ENCODE measurements at regions not wholly inside any gene's neighbourhood (a gene's known extent, or its start where the extent isn't known, plus 50 kb on each side); places are given as distances from the start of the nearest gene placed in this dataset.
"Not testable (repeated sequence)": the region's sequence is repeated elsewhere in the genome, so short reads cannot be mapped to it uniquely, and the experiment has no call there.

GRCh38 chr13:18624061-18624460 lies 557.6 kb downstream of the TUBA3C start:
- not testable (repeated sequence) for DNase-seq

- not testable (repeated sequence) for DNase-seq
These were observed 563.2 kb downstream of the TUBA3C start for GRCh38 chr13:18618442-18618841.

DNA sequence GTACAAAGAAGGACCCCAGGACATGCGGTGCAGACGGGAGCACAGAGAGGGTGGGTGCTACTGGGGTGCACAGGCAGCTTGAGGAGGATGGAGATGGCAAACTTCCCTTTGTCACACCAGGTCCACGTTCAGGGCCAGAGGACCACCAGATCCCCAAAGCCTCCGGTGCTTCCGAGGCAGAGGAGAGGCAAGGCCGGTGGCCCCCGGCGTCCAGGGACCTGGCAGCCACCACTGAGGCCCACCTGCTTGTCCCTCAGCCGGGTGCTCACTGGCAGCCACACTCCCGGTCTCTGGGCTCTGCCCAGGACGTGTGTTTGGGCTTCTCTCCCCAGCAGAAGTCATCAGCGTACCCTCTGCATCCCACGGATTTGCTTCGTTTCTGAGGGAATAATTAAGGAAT lies 571.1 kb downstream of the TUBA3C start:
- DNase-seq, result not testable (repeated sequence)

- DNase-seq, result not testable (repeated sequence)
These were observed 572.3 kb downstream of the TUBA3C start for GRCh38 chr13:18609371-18609770.

GRCh38 chr13:18608851-18609250 lies 572.8 kb downstream of the TUBA3C start:
- DNase-seq, result not testable (repeated sequence)

GRCh38 chr13:18600366-18600765 lies 581.3 kb downstream of the TUBA3C start:
- not testable (repeated sequence) for DNase-seq

GRCh38 chr13:18599791-18600211 lies 581.8 kb downstream of the TUBA3C start:
- not testable (repeated sequence) for DNase-seq

DNA sequence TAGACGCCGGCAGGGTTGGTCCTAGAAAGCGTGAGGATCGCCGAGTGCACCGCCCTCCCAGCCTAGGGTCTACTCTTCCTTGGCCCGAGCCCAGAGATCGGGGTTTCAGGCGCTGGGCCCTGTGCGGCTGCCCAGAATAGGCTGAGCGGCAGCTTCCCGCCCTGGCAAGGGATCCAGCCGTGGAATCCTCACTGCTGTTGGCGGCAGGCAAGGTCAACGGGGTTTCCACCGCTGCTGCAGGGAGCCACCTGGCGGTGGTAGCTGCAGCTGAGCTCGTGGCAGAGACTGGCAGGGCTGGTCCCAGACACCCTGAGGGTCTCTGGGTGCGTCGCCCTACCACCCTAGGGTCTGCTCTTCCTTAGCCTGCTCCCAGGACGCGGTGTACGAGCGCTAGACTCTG lies 583.1 kb downstream of the TUBA3C start:
- DNase-seq, result not testable (repeated sequence)

- not testable (repeated sequence) for DNase-seq
These were observed 583.7 kb downstream of the TUBA3C start for GRCh38 chr13:18597940-18598339.

GRCh38 chr13:18577103-18577502 lies 604.5 kb downstream of the TUBA3C start:
- not testable (repeated sequence) for DNase-seq

DNA sequence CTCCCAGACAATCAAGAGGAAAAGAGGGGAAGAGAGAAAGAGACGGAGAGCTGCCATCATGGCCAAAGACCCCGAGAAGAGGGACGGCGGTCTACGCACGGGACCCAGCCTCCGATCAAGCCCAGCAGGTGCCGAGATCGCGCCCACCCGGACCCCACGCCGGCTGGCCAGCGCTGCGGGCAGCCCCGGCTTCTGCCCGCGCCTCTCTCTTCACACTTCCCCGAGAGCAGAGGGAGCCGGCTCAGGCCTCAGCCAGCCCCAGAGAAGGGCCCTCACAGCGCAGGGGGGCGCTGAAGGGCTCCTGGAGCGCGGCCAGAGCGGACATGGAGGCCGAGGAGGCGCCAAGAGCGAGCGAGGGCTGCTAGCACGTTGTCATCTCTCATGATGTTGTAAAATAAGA lies 613.7 kb downstream of the TUBA3C start:
- DNase-seq, result not testable (repeated sequence)
